Tibial artery (tissue), 4 donors: ENCODE measurements at regions not wholly inside any gene's neighbourhood (a gene's known extent, or its start where the extent isn't known, plus 50 kb on each side); places are given as distances from the start of the nearest gene placed in this dataset.

Source experiments
- DNase-seq, 2 donors: peaks; one replicate each; pipeline ENCODE4 v3.0.0-alpha.2; 2019
- H3K27ac ChIP-seq, 2 donors: fragments of 200-600 bp; sonication (generic) in 1 of 2; 1 replicate in 1 of 2; 2 replicates in 1 of 2; pipeline ENCODE4 v1.5.1; 2018 to 2019; ENCODE audit warnings: mild to moderate bottlenecking in 1 of 2
- H3K27me3 ChIP-seq, 2 donors: fragments of 200-600 bp; sonication (generic) in 1 of 2; one replicate each; pipeline versions ENCODE4 v1.5.1 to v1.6.0; 2016 to 2019
- H3K36me3 ChIP-seq, 3 donors: fragments of 200-600 bp; sonication (generic) in 2 of 3; one replicate each; pipeline ENCODE4 v1.5.1; 2016 to 2019; ENCODE audit warnings: mild to moderate bottlenecking in 2 of 3
- H3K4me1 ChIP-seq, 4 donors: fragments of 200-600 bp; sonication (generic) in 2 of 4; 1 replicate in 3 of 4; 2 replicates in 1 of 4; pipeline ENCODE4 v1.5.1; 2016 to 2019
- H3K4me3 ChIP-seq, 2 donors: fragments of 200-600 bp; sonication (generic) in 1 of 2; 1 replicate in 1 of 2; 2 replicates in 1 of 2; pipeline ENCODE4 v1.5.1; 2018 to 2019; ENCODE audit warnings: mild to moderate bottlenecking in 2 of 2
- H3K9me3 ChIP-seq, 3 donors: fragments of 200-600 bp; sonication (generic) in 1 of 3; one replicate each; pipeline ENCODE4 v1.5.1; 2016 to 2019
- intact Hi-C: fragments of 100-400 bp; cut with DNase I; formaldehyde crosslinking; loops from one replicate; pipeline ENCODE4 v1.15.0; 2023; ENCODE audit warnings: low total_unique reads
- TF ChIP-seq, protein P1 (sequence below), 2 experiments: fragments of 200-600 bp in 1 of 2; fragments of 450-650 bp in 1 of 2; IDR thresholded peaks; one replicate each; pipeline ENCODE4 v1.5.1; 2017 to 2019; ENCODE audit warnings: antibody characterized with exemption in 2 of 2, mild to moderate bottlenecking in 1 of 2, moderate library complexity in 1 of 2

DNA sequence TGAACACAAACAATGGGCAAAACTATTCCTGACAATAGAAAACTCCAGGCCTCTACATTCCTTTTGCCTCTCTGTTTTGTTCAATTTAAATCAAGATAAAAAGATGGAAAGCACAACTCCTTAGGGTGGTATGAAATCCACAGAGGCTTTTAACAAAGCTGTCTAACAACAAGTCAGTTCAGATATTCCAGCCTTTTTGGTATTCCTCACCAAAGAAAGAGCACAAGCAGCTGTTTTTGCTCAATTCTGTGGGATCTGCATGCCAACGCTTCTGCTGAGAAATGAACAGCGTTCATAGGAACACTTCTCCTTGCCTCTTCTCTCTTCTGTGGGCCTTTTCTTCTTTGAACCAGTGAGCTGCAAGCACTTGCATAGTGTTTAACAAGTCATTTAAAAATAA is 411.6 kb upstream of the TCF4 start:
- intact Hi-C loops, result no loop called here
- TF ChIP-seq, protein P1, sequence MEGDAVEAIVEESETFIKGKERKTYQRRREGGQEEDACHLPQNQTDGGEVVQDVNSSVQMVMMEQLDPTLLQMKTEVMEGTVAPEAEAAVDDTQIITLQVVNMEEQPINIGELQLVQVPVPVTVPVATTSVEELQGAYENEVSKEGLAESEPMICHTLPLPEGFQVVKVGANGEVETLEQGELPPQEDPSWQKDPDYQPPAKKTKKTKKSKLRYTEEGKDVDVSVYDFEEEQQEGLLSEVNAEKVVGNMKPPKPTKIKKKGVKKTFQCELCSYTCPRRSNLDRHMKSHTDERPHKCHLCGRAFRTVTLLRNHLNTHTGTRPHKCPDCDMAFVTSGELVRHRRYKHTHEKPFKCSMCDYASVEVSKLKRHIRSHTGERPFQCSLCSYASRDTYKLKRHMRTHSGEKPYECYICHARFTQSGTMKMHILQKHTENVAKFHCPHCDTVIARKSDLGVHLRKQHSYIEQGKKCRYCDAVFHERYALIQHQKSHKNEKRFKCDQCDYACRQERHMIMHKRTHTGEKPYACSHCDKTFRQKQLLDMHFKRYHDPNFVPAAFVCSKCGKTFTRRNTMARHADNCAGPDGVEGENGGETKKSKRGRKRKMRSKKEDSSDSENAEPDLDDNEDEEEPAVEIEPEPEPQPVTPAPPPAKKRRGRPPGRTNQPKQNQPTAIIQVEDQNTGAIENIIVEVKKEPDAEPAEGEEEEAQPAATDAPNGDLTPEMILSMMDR (IDR thresholded peaks at IDR 0.05), result no peak
- Histone ChIP-seq H3K27ac (no peak overlapping the region), H3K4me1 (peaks cover 0 to 8% (median 4%) of the 10 kb centered on the region in 4 donors), H3K36me3 (no peaks in the 10 kb centered on the region), H3K4me3 (no peak overlapping the region), H3K27me3 (no peaks in the 10 kb centered on the region), H3K9me3 (no peaks in the 10 kb centered on the region)
- no peak for DNase-seq

GRCh38 chr18:55998801-55999385 is 410.9 kb upstream of the TCF4 start:
- intact Hi-C loops, result no loop called here
- H3K4me3 ChIP-seq, result no peak overlapping the region
- TF ChIP-seq, protein P1 (IDR thresholded peaks at IDR 0.05), result no peak
- DNase-seq, result no peak
- no peaks in the 10 kb centered on the region for H3K27me3 ChIP-seq
- H3K36me3 ChIP-seq, result no peaks in the 10 kb centered on the region
- H3K9me3 ChIP-seq, result no peaks in the 10 kb centered on the region
- no peak overlapping the region for H3K27ac ChIP-seq
- H3K4me1 ChIP-seq, result peaks cover 0 to 8% (median 4%) of the 10 kb centered on the region in 4 donors

DNA sequence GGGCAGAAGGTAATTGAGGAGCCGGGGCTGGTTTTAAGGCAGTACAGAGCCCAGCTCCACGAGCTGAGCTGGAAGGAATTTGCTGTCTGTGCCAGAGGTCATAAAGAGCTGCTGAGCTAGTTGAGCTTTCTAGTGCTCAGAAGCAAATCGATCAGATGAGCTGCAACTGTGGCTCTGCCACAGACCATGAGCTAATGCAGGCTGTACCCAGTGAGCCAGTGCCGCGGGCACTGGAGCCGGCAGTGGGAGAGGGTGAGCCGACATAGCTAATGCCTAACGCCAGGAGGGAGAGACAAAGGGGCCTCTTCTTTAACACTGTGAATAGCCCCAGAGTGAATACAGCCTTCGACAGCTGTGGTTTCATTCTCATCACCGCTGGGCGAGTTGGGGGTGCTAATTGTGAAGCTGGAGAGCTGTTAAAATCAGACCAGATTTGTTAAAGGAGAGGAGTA is 410.1 kb upstream of the TCF4 start:
- DNase-seq, result no peak
- TF ChIP-seq, protein P1 (IDR thresholded peaks at IDR 0.05), result no peak
- H3K36me3 ChIP-seq, result no peaks in the 10 kb centered on the region
- no peak overlapping the region for H3K27ac ChIP-seq
- H3K4me1 ChIP-seq, result peaks cover 0 to 8% (median 4%) of the 10 kb centered on the region in 4 donors
- H3K4me3 ChIP-seq, result no peak overlapping the region
- intact Hi-C loops, result no loop called here
- no peaks in the 10 kb centered on the region for H3K27me3 ChIP-seq
- no peaks in the 10 kb centered on the region for H3K9me3 ChIP-seq

DNA sequence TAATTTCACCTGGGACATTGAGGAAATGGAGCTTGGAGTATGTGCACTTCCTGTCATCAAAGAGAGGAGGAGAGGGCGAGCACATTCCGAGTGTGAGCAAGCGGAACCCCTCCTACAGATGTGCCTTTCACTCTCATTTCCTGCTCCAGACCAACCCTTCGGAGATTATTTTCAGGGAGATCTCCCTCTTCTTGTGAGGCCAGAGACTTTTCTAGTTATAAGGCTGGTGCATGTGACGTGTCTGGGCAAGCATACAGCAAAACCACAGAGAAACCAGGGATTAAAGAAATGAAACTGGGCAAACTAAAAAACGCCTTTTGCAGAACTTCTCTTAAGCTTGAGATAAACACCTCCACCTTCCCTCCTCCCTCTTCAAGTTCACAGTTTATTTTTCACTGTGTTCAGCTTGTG is 409.2 kb upstream of the TCF4 start:
- H3K4me3 ChIP-seq, result no peak overlapping the region
- DNase-seq, result no peak
- H3K27me3 ChIP-seq, result no peaks in the 10 kb centered on the region
- intact Hi-C loops, result no loop called here
- no peak overlapping the region for H3K27ac ChIP-seq
- no peaks in the 10 kb centered on the region for H3K9me3 ChIP-seq
- TF ChIP-seq, protein P1 (IDR thresholded peaks at IDR 0.05), result no peak
- H3K4me1 ChIP-seq, result peaks cover 0 to 8% (median 4%) of the 10 kb centered on the region in 4 donors
- H3K36me3 ChIP-seq, result no peaks in the 10 kb centered on the region

DNA sequence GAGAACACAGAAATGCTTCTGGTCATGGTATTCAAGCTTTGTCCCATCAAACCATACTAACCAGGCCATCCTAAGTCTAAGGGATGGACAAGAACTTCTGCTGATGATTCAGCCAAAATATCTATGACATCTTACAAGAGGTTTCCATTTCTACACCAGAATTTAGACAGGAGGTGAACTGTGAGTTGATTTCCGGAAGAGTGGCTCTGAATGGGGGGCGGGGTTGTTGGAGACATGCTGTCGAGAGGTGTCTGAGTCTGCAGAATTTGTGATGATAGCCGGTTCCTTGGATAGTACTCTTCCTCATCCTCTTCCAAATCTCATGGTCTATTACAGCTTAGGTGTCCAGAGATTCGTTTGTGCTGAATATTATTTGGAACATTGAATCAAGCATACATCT is 408.7 kb upstream of the TCF4 start:
- intact Hi-C loops, result no loop called here

More for the DNA sequence above, 408.7 kb upstream of the TCF4 start:
- TF ChIP-seq, protein P1 (IDR thresholded peaks at IDR 0.05), result no peak
- no peaks in the 10 kb centered on the region for H3K36me3 ChIP-seq
- H3K27ac ChIP-seq, result no peak overlapping the region
- peaks cover 0 to 8% (median 4%) of the 10 kb centered on the region in 4 donors for H3K4me1 ChIP-seq
- H3K4me3 ChIP-seq, result no peak overlapping the region
- H3K27me3 ChIP-seq, result no peaks in the 10 kb centered on the region
- no peaks in the 10 kb centered on the region for H3K9me3 ChIP-seq
- DNase-seq, result no peak
